HG03354 (cell line): ENCODE measurements at regions not wholly inside any gene's neighbourhood (a gene's known extent, or its start where the extent isn't known, plus 50 kb on each side); places are given as distances from the start of the nearest gene placed in this dataset.

ENCODE experiments used
- ATAC-seq: cut with Tn5 transposase; IDR thresholded peaks from one replicate; pipeline ENCODE4 v1.9.1; 2021; ENCODE audit warnings: mild to moderate bottlenecking; ENCODE audit not compliant: unreplicated experiment, poor library complexity, severe bottlenecking

- ATAC-seq: no peak
These were observed 503.4 kb downstream of the TBC1D4 start for GRCh38 chr13:74978591-74978990.

DNA sequence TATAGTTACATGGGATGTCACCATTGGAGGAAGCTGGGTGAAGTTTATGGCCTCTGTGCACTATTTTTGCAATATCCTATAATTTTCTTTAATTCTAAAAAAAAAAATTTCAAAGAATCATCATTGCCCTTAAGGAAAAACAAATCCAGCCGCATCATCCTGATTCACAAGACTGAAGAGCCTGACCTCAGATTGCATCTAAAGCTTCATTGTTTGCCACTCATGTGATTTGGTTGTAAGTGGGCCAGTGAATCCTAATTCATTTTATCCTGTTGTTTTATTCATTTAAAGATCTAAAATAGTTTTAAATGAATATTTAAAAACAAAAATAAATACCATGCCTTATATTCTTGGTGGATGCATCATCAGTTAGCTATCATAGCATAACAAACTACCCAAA is 504.5 kb downstream of the TBC1D4 start:
- ATAC-seq: no peak

DNA sequence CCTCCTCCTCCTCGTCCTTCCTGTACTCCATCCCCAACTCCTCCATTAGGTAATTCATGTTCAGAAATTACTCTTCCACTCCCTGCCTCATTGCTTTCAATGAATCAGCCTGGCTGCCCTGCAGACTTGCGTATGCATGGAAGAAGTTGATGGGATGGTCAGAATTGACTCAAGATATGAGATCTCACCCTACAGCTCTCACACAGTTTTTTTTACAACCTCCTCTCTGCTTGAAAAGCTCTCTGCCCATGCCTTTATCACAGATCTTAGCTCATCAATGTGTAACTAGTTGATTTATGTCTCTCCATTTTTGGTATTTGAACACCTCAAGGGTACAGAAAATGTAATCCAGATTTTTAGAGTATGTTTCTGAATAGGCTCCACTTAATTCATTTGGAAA is 506.9 kb downstream of the TBC1D4 start:
- no peak for ATAC-seq

DNA sequence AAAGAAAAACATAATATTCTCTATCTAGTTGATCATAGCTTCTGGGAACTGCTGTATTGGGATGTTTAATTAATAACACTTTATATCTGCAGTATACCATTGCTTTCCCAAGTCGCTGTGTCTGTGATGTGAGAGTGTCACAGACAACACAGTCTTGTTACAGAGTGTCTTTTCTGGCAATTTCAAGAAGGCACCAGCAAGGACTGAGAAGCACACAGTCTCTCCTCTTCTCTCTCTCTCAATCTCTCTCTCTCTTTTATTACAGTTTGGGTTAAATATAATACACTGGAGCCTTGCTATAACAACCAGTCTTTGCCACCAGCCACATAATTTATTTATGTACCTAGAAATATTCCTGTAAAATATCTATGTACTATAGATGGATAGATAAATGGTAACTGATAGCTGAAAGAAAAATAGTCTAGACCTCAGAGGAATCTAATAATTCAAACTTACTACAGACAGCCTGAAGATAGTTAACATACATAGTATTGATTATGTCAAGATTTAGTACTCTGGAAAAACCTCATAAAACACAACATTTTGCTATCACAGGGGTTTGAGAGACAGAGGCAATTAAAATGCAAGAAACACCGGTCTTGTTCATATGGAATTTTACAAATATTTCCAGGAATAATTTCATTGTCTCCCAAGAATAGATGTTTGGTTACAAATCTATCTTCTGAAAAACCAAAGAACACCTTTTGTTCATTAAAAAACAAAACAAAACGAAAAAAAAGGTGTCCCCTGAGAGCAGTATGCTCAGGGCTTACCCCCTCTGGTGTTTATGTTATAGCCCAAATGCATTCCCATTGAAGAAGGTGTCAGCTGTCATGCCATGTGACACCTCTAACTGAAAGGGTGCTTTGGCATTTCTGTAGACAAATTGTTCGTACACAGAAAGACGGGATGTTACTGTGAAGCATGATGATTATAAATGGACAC is 507.8 kb downstream of the TBC1D4 start:
- ATAC-seq: no peak

- no peak for ATAC-seq
These were observed 512.5 kb downstream of the TBC1D4 start for GRCh38 chr13:74969419-74969818.

GRCh38 chr13:74966814-74967424 is 515.0 kb downstream of the TBC1D4 start:
- ATAC-seq: no peak

DNA sequence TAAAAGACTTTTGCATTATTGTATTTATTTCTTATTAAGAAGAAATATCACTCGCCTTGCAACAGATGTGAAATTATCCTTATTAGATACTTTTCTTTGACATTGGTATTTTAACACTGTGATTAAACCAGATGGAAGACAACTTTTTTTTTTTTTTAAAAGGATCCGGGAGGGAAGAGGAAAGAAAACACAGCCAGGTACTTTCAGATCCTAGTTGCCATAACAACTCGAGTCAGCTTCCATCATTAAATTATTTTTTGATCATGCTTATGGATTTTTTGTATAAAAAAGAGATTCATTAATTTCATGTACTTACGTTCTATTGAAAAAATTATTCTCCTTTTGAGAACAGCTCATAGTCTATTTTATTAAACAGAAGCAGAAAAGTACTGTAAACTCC is 515.7 kb downstream of the TBC1D4 start:
- no peak for ATAC-seq

- ATAC-seq: no peak
These were observed 536.3 kb downstream of the TBC1D4 start for GRCh38 chr13:74945637-74946036.

DNA sequence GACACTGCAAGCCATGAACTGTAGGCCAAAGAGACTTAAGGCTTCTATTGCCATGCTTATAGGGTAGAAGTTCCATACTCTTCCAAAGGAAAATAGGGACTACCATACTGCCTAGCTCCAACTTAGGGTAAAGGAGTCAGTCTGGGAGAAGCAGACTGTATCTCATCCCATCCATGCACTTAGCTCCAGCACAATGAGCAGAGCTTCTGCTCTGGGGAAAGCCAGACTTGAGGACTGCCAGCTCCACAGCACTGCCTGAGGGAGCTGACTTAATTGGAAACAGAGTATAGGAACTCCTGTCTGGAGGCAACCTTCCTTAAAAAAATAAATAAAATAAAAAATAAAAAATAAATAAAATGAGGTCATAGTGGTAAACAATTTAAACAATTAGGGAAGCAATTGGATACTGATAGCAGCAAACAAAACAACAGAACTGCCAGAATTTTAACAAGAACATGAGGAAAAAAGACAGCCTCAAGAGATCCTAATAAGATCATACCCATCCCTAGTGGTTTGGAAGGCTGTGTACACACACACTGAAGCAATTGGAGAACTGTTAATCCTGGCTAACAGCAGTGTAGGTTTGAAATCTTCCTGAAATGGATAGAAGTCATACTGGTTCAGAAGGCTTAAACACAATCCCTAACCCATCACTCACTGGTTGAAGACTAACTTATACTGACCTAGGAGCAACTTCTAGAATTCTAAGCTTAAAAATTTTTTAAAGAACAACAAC is 550.1 kb downstream of the TBC1D4 start:
- no peak for ATAC-seq

- ATAC-seq: no peak
These were observed 551.4 kb downstream of the TBC1D4 start for GRCh38 chr13:74930402-74931165.

DNA sequence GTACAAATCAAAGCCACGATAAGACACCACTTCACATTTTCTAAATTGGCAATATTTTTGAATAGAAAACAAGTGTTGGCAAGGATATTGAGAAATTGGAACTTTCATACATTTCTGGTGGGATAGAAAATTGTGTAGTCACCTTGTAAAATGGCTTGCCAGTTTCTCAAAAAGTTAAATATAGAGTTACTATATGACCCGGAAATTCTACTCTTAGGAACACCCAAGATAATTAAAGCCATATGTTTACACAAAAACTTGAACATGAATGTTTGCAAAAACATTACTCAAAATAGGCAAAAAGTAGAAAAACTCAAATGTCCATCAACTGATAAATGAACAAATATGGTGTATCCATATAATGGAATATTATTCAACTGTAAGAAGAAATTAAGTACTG is 552.5 kb downstream of the TBC1D4 start:
- ATAC-seq: no peak

- no peak for ATAC-seq
These were observed 554.1 kb downstream of the TBC1D4 start for GRCh38 chr13:74927823-74928222.

DNA sequence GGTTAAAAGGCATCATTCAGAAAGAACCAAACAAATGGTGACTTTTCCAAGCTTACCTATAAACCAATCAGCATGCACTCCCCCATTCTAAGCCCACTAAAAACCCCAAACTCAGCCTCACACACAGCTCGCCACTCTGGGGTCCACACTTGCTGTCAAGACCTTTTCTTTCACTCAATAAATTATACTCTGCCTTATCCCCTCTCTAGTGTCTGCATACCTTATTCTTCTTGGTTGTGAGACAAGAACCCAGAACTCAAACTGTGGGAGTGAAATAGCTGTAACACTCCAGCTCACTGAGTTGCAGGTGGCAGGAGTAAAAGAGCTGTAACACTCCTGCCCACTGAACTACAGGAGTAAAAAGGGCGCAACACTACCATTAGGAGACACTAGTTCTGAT is 559.0 kb downstream of the TBC1D4 start:
- ATAC-seq: no peak

- peak; percentile 40 for ATAC-seq
These were observed 560.6 kb downstream of the TBC1D4 start for GRCh38 chr13:74921326-74921725.

DNA sequence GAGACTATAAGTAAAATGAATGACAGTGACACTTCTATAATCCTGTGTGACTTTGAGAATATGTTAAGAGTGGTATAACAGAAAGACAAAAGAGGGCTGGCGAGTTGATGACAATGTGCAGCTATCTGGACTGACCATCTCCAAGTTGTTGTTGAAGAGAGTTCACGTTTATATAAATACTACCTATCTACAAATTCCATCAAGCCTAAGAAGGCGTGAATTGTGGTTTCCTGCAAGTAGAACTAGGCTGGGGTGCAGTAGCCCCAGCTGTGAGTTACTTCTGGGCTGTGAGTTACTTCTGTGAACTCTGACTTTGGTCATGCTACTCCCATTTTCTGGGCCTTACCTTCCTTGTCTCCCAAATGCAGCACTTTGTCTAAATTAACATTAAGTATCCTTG is 561.0 kb downstream of the TBC1D4 start:
- ATAC-seq: no peak

GRCh38 chr13:74920361-74920760 is 561.6 kb downstream of the TBC1D4 start:
- ATAC-seq: no peak

- ATAC-seq: no peak
These were observed 562.1 kb downstream of the TBC1D4 start for GRCh38 chr13:74919914-74920313.

DNA sequence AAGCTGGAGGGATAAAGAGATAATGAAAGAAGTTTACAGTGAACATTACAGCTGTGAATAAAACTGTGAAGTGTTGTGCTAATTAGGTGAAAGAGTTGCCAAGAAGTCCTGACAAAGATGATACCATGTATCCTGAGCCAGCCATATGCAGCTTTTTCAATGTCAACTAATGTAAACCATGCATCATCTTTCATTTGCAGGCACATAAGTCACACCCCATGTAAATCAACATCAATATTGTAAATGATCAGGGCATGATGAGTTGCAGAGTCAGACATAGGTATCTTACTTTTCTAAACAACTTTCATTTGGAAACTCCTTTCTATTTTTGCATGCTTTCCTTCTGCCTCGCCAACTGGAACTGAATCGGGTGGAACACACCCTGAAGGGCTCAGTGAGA is 569.1 kb downstream of the TBC1D4 start:
- ATAC-seq: no peak

GRCh38 chr13:74910415-74910814 is 571.6 kb downstream of the TBC1D4 start:
- ATAC-seq: no peak

GRCh38 chr13:74907788-74908187 is 574.2 kb downstream of the TBC1D4 start:
- ATAC-seq: no peak
